ENCODE measurements at regions not wholly inside any gene's neighbourhood (a gene's known extent, or its start where the extent isn't known, plus 50 kb on each side); places are given as distances from the start of the nearest gene placed in this dataset.

GRCh38 chrX:38988301-38988700 lies 187.0 kb downstream of the MID1IP1 start:
- no peak overlapping the region for H3K27ac ChIP-seq
- H3K9me3 ChIP-seq (ENCODE audit: low read depth), result no peaks in the 10 kb centered on the region
- H3K36me3 ChIP-seq, result no peaks in the 10 kb centered on the region
- H3K27me3 ChIP-seq, result no peaks in the 10 kb centered on the region
- H3K4me1 ChIP-seq (ENCODE audit: low read depth), result no peaks in the 10 kb centered on the region
- DNase-seq (ENCODE audit: low read depth in 1 of 2, low spot score in 1 of 2), result no peak
- TF ChIP-seq CTCF (IDR thresholded peaks at IDR 0.05; ENCODE audit: low read depth, low read length), result no peak
- no peak overlapping the region for H3K4me3 ChIP-seq

- Histone ChIP-seq H3K27ac (no peak overlapping the region), H3K4me1 (ENCODE audit: low read depth) (no peaks in the 10 kb centered on the region), H3K27me3 (no peaks in the 10 kb centered on the region), H3K36me3 (no peaks in the 10 kb centered on the region), H3K9me3 (ENCODE audit: low read depth) (no peaks in the 10 kb centered on the region), H3K4me3 (no peak overlapping the region)
- DNase-seq (ENCODE audit: low read depth in 1 of 2, low spot score in 1 of 2), result no peak
- no peak for TF ChIP-seq CTCF (IDR thresholded peaks at IDR 0.05; ENCODE audit: low read depth, low read length)
These were observed 187.8 kb downstream of the MID1IP1 start for GRCh38 chrX:38989076-38989475.

- Histone ChIP-seq H3K27ac (no peak overlapping the region), H3K27me3 (no peaks in the 10 kb centered on the region), H3K9me3 (ENCODE audit: low read depth) (no peaks in the 10 kb centered on the region), H3K36me3 (no peaks in the 10 kb centered on the region), H3K4me1 (ENCODE audit: low read depth) (no peaks in the 10 kb centered on the region), H3K4me3 (no peak overlapping the region)
- no peak for DNase-seq (ENCODE audit: low read depth in 1 of 2, low spot score in 1 of 2)
- TF ChIP-seq CTCF (IDR thresholded peaks at IDR 0.05; ENCODE audit: low read depth, low read length), result no peak
These were observed 190.6 kb downstream of the MID1IP1 start for GRCh38 chrX:38991656-38992440.

- Histone ChIP-seq H3K4me1 (ENCODE audit: low read depth) (no peaks in the 10 kb centered on the region), H3K9me3 (ENCODE audit: low read depth) (no peaks in the 10 kb centered on the region), H3K27ac (no peak overlapping the region), H3K27me3 (no peaks in the 10 kb centered on the region), H3K36me3 (no peaks in the 10 kb centered on the region), H3K4me3 (no peak overlapping the region)
- no peak for TF ChIP-seq CTCF (IDR thresholded peaks at IDR 0.05; ENCODE audit: low read depth, low read length)
- no peak for DNase-seq (ENCODE audit: low read depth in 1 of 2, low spot score in 1 of 2)
These were observed 191.3 kb downstream of the MID1IP1 start for GRCh38 chrX:38992441-38993096.

GRCh38 chrX:38993500-38993899 lies 192.2 kb downstream of the MID1IP1 start:
- no peak overlapping the region for H3K4me3 ChIP-seq
- H3K27ac ChIP-seq, result no peak overlapping the region
- no peak for TF ChIP-seq CTCF (IDR thresholded peaks at IDR 0.05; ENCODE audit: low read depth, low read length)
- DNase-seq (ENCODE audit: low read depth in 1 of 2, low spot score in 1 of 2), result no peak
- no peaks in the 10 kb centered on the region for H3K4me1 ChIP-seq (ENCODE audit: low read depth)
- H3K27me3 ChIP-seq, result no peaks in the 10 kb centered on the region
- no peaks in the 10 kb centered on the region for H3K9me3 ChIP-seq (ENCODE audit: low read depth)
- H3K36me3 ChIP-seq, result no peaks in the 10 kb centered on the region
